GM19452 (cell line): ENCODE measurements at regions not wholly inside any gene's neighbourhood (a gene's known extent, or its start where the extent isn't known, plus 50 kb on each side); places are given as distances from the start of the nearest gene placed in this dataset.
A peak's percentile ranks its signal among the peaks of the same experiment; 100 is the strongest.

Experiments used
- ATAC-seq: cut with Tn5 transposase; IDR thresholded peaks from one replicate; pipeline ENCODE4 v1.9.1; 2021; ENCODE audit not compliant: unreplicated experiment

DNA sequence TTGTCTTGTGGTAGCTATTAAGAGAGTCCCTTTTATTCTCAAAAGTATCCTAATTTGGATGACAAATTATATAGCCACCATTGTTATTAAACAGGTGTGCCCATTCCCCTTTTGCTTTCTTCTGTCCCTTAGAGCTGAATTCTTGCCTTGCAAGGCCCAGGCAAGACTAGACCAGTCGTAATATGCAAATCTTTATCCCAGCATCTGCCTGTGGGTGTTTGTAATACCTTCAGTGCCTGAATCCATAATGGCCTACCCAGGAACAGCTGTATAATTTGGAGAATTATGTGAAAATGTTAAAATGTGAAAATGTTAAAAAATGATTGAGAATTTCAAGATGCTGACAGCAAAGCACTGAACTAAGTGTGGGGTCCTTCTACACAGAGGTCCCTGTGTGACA is 403.0 kb upstream of the RBMS3 start:
- ATAC-seq: no peak

DNA sequence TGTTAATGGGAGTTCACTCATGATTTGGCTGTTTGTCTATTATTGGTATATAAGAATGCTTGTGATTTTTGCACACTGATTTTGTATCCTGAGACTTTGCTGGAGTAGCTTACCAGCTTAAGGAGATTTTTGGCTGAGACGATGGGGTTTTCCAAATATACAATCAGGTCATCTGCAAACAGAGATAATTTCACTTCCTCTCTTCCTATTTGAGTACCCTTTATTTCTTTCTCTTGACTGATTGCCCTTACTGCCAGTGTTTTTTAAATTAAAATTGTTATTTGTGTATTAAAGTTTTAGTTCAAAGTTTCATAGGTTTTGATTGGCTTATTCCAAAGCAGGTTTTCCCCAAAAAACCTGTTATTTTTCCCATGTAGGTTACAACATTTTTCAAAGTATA is 390.5 kb upstream of the RBMS3 start:
- ATAC-seq: no peak

DNA sequence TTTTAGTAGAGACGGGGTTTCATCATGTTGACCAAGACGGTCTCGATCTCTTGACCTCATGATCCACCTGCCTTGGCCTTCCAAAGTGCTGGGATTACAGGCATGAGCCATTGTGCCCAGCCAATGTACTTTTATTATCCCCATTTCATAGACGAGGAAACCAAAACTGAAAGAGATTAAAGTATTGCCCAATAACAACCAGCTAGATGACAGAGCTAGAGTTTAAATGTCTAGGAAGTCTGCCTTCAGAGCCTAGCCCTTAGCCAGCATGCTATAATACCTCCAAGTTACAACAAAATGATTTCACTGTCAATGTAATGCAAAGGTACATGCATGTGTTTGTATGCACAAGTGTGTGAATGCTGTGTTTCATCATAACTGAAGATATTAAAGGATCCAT is 389.4 kb upstream of the RBMS3 start:
- ATAC-seq: no peak

DNA sequence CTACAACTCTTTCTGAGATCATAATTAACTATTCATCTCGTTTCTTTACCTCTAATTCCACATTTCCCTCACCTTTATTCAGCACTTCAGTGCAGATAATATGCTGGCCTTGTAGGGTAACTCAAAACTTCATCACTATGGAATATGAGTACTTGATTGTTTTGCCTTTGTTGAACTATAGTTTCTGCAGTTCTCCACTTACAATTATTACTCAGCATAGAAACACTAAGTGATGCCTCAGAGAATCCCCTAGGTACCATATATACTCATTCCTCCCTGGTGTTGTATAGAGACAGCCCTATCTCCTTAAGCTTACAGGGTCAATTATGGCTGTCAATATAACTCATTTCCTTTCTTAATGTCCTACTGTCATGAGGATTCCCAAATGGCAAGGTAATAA is 380.6 kb upstream of the RBMS3 start:
- ATAC-seq: no peak

DNA sequence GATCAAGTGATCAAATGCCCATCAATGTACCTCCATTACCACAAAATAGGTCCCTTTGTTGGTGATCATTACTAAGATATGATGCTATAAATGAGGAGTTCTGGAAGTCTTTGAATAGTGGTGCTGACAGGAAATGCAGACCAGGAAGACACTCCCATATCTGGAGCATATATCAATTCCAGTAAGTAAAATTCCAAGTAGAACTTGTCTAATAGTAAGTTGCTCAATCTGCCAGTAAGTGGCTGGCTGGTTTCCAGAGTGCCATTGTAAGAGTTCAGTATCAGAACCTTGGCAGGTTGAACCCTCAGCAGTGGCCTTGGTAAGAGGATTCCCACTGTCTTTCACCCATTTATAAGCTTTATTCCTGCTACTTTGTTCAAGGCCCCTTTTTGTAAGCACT is 379.9 kb upstream of the RBMS3 start:
- no peak for ATAC-seq

DNA sequence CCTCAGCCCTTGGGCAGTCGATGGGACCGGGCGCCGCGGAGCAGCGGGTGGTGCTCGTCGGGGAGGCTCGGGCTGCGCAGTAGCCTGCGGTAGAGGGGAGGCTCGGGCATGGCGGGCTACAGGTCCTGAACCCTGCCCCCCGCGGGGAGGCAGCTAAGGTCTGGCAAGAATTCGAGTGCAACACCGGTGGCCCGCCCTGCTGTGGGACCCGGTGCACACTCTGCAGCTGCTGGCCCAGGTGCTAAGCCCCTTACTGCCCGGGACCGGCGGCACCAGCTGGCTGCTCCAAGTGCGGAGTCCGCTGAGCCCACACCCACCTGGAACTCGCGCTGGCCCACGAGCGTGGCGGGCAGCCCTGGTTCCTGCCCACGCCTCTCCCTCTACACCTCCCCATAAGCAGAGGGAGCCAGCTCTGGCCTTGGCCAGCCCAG is 377.7 kb upstream of the RBMS3 start:
- no peak for ATAC-seq

DNA sequence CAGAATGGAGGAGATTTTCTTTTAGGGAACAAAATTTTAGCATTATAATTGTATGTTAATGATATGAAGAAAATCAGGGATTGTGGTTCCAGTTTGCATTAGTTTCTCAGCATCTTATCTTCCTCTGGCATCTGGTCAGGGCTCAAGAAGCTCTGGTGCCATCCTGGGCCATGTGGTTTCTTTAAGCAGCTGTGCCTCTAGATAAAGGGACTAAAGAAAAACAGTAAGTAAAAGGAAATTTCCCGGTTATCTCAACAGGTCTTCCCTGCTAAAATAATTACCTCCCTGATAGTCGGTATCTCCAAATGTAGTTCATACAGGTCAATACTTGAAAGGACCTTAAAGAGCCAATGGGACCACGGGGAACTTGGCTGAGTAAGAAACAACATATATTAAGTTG is 375.1 kb upstream of the RBMS3 start:
- no peak for ATAC-seq

DNA sequence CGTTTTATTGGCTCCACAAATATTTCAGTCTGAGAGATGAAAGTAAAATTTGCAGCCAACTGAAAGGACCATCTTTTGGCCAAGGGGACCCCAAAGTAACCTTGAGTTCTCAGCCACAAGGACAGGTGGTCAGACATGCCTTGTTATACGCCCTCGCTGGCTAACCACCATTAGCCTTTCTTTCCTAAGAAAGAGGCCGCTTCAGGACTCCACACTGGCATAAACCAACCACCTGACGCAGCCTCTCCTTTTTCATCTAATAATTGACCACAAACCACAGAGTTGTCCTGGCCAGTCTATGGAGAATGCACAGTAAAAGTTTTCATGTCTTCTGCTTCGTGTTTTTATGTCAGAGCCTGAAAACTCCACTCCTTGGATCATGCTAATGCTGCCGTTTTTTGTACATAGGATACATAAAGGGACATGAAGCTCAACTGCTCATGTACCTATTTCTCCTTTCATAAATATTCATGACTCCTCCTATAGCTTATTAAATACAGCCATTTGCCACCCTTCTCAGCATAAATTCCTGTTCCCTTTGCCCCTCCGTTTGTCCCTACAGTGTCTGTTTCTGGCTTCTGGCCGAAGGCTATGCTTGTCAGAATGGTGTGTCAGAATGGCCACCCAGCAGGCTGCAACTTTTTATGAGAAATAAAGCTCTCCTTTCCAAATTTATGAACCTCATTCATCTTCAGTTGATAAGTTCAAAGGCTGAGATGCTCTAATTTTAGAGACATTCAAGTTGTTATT is 374.1 kb upstream of the RBMS3 start:
- ATAC-seq: no peak

DNA sequence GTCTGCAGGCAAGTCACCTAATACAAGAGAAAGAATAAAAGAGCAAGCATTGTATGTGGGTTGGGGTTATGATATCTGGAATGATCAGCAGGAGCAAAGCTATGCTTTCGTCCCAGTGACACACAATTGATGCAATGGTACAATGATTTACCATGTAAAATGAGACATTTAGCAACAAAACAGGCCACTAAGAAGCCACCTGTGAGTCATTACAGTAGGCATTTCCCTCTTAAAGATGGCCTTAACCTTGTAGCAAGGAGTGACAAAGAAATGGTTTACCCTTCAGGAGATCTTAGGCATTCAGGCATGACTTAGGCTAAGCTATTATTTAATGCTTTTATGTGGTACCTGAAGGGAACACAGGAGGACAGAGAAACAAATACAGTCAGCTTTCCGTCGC is 373.3 kb upstream of the RBMS3 start:
- ATAC-seq: no peak

DNA sequence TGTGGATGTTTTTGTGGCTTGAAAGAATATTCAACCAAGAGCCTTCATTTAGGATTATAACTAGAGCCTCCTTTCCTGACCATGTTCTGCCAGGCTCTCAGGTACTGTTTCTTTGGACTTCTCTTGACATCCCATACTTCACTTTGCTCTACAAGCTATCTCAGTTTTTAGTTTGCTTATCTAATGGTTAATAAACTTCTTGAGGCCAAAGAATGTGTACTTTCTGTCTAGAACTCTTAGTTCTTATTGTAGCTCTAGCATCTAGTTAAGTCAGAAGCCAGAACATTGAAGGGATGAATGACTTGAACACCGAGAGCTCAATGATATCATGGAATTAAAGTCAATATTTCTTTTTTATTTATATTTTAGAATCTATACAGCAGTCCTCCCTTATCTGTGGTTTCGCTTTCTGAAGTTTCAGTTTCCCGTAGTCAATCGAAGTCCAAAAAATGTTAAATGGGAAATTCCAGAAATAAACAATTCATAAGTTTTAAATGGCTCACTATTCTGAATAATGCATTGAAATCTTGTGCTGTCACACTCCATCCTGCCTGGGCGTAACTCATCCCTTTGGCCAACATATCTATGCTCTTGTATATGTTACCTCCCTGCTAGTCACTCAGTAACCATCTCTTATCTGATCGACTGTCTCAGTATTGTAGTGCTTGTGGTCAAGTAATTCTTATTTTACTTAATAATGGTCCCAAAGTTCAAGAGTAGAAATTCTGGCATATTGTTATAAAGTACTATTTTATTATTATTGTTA is 368.6 kb upstream of the RBMS3 start:
- no peak for ATAC-seq

DNA sequence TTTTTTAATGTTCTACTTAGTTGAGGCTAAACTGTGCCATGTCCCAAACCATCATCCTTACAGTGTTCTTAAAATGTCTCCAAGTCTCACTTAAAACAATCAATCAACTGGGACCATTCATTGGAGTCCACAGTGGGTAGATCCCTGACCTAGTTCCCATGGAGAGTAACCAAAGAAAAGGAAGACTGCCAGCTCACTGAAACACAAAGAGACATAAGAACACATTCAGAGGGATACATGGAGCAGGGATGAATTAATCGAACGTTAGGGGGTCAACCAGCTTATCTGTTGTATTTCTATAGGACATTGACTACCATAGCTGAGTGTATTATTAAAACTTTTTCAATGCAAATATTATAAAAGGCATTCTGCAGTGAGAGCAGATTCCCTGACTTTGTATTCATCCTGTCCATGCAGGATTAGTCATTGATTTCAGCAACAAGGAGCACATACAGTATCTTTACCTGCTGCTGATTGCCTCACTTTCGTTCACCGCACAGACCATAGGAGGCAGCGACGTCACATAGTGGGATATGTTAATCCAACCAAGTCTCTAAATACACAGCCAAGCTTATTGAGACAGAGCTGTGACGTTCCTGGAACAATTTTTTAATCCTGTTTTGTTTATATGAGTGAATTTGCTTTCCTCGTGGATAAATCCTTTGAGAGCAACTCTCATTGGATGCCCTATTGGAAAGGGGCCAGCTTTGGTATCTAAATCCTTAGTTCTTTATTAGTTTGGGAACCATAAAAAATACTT is 364.9 kb upstream of the RBMS3 start:
- no peak for ATAC-seq

DNA sequence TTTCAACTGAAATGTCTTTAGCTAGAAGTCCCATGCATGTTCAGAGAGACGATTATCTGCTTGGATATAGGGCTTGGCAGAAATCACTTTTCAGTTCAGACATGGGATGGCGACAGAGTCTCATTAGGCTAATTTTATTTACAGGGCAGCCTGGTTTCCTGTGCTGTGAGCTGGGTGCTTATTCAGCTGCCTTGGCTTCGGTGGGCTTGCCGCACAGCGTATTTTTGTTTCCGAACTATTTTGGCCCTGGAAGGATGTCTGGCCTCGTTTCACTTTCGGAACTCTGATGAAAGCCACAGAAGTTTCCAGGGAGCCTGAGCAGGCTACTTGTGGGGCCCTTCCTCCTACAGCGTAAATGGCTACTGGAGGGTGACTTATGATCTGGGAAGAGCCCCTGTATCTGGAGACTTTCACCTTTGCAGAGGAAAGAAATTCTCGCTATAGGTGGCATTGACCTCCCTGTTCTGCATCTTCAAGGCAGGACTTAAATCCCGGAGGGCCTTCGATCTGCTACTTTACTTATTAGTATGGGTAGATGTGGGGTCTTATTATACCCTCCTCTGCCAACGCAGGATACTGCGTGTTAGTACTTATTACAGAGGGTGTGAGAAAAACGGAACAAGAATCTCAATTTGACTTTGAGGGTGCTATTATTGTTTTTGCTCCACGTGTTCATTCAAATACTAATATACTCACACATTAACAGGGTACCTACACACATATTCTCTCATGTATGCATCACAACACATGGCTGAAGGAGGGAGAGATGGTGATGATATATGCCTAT is 364.0 kb upstream of the RBMS3 start:
- peak; percentile 78 for ATAC-seq

DNA sequence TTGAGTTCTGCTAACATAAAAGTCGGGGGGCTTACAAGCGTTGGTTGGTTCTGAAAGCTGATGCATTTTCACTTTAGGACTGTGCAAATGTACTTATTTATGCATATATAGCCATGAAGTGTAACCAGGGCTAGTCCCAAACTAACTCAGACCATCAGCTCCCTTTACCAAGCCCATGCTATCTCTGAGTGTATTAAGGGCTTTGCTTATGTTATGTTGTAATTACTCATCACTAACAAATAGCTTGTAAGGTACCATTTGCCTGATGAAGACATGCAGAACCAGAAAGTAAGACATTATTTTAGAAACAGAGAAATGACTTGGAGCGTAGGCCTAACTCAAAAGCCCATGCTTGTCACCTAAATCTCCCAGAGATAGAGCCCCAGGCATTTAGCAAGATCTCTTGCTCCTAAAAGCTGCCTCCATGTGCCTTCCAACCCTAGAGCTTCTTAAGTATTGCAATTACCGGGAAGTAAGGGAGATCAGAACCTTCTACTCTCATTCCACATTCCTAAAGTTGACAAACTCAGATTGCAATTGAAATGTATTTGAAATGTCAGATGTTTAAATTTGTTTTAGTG is 362.9 kb upstream of the RBMS3 start:
- ATAC-seq: no peak

DNA sequence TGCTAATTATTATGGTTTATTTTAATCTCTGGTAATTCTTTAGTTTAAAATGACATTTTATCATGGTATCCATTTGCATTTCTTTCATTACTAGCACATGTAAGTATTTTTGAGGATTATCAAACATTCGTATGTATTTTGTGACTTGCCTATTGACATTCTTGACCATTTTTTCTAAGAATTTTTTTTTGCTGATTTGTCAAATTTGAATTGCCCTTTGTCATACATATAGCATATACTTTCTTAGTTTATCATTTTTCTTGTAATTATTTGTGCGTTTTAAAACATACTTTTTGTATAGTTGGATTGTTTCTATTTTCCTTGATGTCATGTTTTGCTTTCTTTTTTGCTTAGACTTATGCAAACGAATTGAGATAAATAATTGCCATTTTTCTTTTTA is 358.5 kb upstream of the RBMS3 start:
- ATAC-seq: no peak

DNA sequence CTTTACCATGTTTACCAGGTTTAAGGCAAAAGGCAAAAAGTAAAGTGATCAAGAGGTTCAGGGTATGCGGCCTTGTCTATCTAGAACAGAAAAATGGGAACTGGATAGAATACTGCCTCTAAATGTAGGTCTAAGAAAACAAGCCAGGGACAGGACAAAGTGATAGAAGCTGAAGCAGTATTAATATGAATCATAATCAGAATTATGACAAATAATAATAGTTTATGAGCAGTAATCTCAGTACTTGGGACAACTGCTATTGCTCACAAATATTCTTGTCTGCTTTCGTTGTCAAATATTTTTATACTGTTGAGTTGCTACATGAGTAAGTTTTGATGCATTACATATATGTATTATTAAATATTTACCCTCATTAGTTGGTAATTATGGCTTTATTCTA is 356.9 kb upstream of the RBMS3 start:
- ATAC-seq: no peak

DNA sequence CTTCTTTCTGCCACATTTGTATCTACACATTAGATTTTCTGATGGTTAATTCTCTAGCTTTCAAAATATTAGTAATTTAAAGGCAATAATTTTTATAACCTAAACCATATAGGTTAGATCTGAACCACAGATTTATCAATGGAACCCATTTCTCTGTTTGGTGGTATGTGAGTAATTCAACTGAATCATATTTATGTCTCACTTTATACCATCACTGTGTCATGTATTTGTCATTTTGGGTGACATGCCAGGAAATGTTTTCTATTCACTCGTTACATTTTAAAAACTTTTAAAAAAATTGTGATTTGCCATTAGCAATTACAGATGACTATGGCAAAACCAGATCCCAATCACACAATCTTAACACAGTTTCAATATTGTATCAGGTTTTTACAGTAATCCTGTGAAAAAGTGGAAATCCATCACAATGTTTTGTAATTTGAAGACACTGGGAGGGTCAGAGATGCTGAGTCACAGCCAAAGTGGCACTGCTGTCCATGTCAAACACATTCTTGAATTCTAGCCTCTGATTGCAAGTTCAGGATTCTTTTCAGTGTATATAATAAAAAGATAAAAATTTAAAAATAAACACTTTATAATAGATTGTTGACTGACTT is 356.0 kb upstream of the RBMS3 start:
- ATAC-seq: no peak

DNA sequence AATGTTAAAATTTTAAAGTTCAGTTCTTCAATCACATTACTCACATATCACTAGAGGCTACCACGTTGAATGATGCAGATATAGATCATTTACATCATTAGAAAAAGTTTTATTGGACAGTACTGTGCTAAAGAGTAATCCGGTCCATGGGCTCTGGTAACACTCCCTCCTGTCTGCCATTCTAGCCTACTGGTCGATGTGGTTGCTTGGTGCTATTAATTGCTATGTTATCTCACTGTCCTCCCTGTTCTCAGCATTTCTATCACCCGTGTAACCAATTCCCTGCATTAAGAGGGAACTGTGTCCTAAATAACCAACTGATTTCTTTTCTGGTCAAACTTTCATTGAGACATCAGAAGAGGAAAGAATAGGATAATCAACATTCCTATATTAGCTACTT is 347.5 kb upstream of the RBMS3 start:
- no peak for ATAC-seq

DNA sequence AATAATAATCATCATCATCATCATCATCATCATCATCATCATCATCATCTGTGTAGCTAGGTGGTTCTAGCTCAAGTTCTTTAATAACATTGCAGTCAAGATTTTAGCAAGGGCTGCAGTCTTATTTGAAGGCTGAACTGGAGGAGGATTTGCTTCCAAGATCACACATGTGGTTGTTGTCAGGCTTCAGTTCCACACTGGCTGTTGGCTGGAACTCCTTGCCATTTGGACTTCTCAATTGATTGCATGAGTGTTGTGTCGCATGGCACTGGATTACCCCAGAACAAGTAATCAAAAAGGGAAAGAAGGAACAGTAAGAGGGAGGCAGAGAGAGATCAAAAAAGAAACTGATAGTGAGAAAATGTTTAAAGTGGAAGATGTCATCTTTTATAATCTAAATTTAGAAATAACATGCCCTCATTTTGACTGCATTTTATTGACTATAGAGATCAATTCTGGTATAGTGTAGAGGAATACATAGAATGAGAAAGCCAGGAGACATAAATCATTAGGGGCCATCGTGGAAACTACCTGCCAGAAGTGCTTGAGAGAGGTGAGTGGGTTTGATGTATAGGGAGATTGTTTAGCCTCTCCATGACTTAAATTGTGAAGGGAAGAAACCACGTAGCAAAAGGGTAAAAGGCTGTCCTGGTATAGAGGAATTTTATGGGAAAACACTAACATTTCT is 346.6 kb upstream of the RBMS3 start:
- no peak for ATAC-seq

DNA sequence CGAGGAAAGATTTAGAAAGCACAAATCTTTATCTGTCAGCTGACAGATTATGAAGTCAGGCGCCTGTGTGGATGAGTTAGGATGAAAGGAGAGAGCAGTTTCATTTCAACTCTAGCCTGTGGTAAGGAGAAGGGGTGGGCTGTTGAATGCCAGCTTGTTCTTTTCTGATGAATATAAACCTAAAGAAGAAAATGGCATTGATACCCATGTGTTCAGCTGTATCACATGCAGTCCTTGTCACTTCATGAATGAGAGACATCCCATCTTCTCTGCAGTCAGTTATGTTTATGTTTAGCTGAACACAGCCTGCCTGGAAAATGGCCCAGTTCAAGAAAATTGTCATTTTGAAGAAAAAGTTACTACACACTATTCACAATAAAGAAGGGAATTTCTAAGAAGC is 345.7 kb upstream of the RBMS3 start:
- ATAC-seq: no peak

DNA sequence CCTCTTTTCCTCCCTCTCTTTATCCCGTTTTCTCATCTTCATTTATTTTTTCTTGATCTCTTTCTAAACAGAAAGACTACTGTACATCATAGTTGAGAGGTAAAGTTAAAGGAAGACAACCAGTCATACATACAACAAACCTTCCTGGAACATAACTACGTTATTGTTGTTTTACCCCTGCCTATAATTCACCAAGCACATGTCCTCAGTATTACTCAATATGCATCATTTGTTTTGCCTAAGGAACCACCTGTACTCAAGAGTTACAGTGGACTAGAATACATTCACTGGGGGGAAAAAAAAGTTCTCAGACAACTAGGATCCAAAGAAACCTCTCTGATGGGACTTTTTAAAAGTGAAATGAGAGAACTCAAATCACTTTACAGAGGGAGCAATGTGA is 344.7 kb upstream of the RBMS3 start:
- ATAC-seq: no peak
